NB4 (cell line): ENCODE measurements at regions not wholly inside any gene's neighbourhood (a gene's known extent, or its start where the extent isn't known, plus 50 kb on each side); places are given as distances from the start of the nearest gene placed in this dataset.

Experiments used
- DNase-seq: peaks from one replicate; pipeline ENCODE4 v3.0.0; 2010; ENCODE audit warnings: low read depth
- H3K4me3 ChIP-seq: one replicate; pipeline ENCODE4 v1.5.1; 2011; ENCODE audit warnings: mild to moderate bottlenecking, low read depth, low read length, moderate library complexity
- CTCF ChIP-seq: IDR thresholded peaks from one replicate; pipeline ENCODE4 v1.5.1; 2012; ENCODE audit warnings: low read depth, low read length
- MAX ChIP-seq: IDR thresholded peaks from 2 replicates; pipeline ENCODE4 v1.6.1; 2011; ENCODE audit warnings: low read depth, low read length
- MYC ChIP-seq: IDR thresholded peaks from 2 replicates; pipeline ENCODE4 v1.6.1; 2011; ENCODE audit warnings: low read depth, low read length
- POLR2A ChIP-seq: IDR thresholded peaks from 2 replicates; pipeline ENCODE4 v1.6.1; 2011; ENCODE audit warnings: mild to moderate bottlenecking; ENCODE audit not compliant: insufficient read length; ENCODE audit errors: extremely low read depth

- H3K4me3 ChIP-seq, result no peak overlapping the region
- DNase-seq, result no peak
- TF ChIP-seq MYC (no peak), POLR2A (no peak), CTCF (no peak), MAX (no peak)
These were observed 119.8 kb downstream of the RPIA start for GRCh38 chr2:88811233-88811632.

GRCh38 chr2:88811681-88812080, 120.2 kb downstream of the RPIA start:
- no peak overlapping the region for H3K4me3 ChIP-seq
- DNase-seq, result no peak
- TF ChIP-seq MAX (no peak), CTCF (no peak), MYC (no peak), POLR2A (no peak)

GRCh38 chr2:88813612-88814011, 122.1 kb downstream of the RPIA start:
- TF ChIP-seq MAX (no peak), POLR2A (no peak), MYC (no peak), CTCF (peak; percentile 18)
- peak; percentile 27 for DNase-seq
- H3K4me3 ChIP-seq, result no peak overlapping the region

GRCh38 chr2:88815282-88815681, 123.8 kb downstream of the RPIA start:
- TF ChIP-seq MYC (no peak), POLR2A (no peak), CTCF (no peak), MAX (no peak)
- DNase-seq, result no peak
- no peak overlapping the region for H3K4me3 ChIP-seq

- no peak for DNase-seq
- TF ChIP-seq CTCF (no peak), MYC (no peak), POLR2A (no peak), MAX (no peak)
- H3K4me3 ChIP-seq, result no peak overlapping the region
These were observed 124.2 kb downstream of the RPIA start for GRCh38 chr2:88815697-88816096.

- TF ChIP-seq CTCF, result no peak
- TF ChIP-seq MAX, result no peak
- no peak for TF ChIP-seq POLR2A
- TF ChIP-seq MYC, result no peak
- DNase-seq, result peak; percentile 75
These were observed 126.9 kb downstream of the RPIA start for GRCh38 chr2:88818381-88818780.

More at GRCh38 chr2:88818381-88818780, 126.9 kb downstream of the RPIA start:
- H3K4me3 ChIP-seq, result no peak overlapping the region
